ENCODE measurements at regions not wholly inside any gene's neighbourhood (a gene's known extent, or its start where the extent isn't known, plus 50 kb on each side); places are given as distances from the start of the nearest gene placed in this dataset.

DNA sequence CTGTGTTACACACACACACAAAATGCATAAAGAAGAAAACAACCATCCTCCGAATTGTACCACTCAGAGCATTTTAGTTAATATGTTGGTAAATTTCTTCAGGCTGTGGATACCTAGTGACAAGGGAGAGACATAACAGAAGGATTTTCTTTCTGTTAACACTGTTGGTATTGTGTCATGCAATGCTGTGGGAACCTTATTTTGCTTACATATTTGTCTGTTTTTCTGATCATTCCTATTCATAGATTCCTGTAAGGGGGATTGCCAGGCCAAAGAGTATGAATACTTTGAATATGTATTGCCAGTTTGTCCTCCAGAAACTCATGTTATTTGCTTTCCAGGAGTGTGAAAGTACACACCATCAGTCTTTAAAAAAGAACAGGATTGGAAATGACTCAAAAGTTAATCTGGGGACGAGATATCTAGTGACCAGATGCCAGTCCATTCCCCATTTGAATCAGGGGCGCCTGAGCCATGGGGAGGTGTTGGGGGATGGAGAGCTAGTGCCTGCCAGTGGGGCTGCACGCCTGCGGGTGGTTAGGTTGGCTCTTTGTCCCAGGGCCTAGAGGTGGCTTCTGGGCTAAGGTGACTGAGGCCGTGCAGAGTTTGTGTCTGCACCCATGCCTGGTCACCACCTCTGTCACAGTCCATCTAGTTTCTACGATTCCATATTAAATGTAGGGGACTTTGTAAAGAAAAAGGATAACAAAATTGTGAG lies 142.0 kb downstream of the PTPN20 start:
- peaks cover 7% of the 10 kb centered on the region for H3K4me1 Mint-ChIP-seq (ENCODE audit: low read depth)
- peaks cover 38% of the 10 kb centered on the region for H3K27me3 Mint-ChIP-seq (ENCODE audit: insufficient read depth)
- H3K27ac Mint-ChIP-seq = no peak overlapping the region
- DNase-seq = no peak
- no peaks in the 10 kb centered on the region for H3K36me3 Mint-ChIP-seq (ENCODE audit: low read depth)
- no peaks in the 10 kb centered on the region for H3K9me3 Mint-ChIP-seq
- no peak overlapping the region for H3K4me3 Mint-ChIP-seq
- TF ChIP-seq, protein P1, sequence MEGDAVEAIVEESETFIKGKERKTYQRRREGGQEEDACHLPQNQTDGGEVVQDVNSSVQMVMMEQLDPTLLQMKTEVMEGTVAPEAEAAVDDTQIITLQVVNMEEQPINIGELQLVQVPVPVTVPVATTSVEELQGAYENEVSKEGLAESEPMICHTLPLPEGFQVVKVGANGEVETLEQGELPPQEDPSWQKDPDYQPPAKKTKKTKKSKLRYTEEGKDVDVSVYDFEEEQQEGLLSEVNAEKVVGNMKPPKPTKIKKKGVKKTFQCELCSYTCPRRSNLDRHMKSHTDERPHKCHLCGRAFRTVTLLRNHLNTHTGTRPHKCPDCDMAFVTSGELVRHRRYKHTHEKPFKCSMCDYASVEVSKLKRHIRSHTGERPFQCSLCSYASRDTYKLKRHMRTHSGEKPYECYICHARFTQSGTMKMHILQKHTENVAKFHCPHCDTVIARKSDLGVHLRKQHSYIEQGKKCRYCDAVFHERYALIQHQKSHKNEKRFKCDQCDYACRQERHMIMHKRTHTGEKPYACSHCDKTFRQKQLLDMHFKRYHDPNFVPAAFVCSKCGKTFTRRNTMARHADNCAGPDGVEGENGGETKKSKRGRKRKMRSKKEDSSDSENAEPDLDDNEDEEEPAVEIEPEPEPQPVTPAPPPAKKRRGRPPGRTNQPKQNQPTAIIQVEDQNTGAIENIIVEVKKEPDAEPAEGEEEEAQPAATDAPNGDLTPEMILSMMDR (IDR thresholded peaks at IDR 0.05) = no peak

DNA sequence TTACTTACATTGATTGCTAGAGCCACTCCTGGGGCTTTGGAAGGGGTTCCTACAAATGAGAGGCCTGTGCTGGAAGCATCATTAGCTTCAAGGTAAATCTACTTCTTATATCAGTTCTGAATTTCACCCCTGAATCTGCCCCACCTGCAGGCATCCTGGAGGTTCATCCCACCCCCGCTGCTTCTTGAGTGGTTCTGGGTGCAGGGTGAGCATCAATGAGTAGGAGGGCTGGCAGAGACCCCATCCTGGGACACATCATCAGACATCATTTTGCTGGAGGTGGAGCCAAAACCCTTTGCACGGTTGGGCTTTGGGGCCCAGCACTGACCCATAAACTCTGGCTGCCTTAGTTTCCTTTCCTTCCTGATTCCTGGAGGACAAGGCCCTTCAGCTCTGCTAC lies 143.7 kb downstream of the PTPN20 start:
- TF ChIP-seq, protein P1 (IDR thresholded peaks at IDR 0.05) = no peak
- no peaks in the 10 kb centered on the region for H3K9me3 Mint-ChIP-seq
- peaks cover 14% of the 10 kb centered on the region for H3K4me1 Mint-ChIP-seq (ENCODE audit: low read depth)
- H3K36me3 Mint-ChIP-seq (ENCODE audit: low read depth) = no peaks in the 10 kb centered on the region
- H3K4me3 Mint-ChIP-seq = no peak overlapping the region
- H3K27me3 Mint-ChIP-seq (ENCODE audit: insufficient read depth) = peaks cover 43% of the 10 kb centered on the region
- H3K27ac Mint-ChIP-seq = no peak overlapping the region
- no peak for DNase-seq

DNA sequence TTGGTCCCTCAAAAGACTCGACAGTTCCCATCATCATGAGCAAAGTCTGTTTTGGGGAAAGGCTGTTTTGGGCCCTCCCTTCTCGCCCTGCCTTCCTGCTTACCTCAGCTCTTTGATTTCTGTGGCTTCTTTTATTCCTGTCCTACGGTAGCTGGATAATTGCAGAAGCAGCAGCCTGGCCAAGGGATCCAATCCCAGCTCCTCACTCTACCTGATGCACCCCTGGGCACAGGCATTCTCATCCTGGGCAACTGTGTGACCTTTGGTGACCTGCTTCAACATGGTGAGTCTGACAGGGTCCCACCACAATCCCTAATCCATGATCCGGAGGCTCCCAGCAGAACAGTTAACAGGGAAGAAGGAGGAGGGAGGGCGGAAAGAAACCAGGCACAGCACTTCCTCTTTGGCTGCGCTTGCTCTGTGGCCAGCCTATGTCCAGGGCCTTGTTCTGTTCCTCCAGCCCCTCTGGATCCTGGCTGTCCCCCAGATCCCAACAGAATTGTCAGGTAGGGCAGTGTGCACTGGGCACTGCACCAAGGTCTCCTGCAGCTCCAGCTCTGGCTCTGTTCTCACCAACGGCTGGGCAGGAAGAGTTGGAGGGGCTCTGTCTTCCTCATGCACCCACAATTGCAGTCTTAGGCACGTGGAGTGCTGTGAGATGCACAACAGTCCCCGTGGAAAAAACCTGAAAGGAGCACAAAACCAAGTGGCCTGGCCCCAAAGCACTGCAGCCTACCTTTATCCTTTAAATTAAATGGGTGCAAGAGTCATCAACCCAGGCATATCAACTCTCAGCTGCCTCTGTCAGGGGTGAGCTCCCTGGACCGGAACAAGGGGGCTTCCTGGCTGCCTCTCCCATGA lies 144.4 kb downstream of the PTPN20 start:
- no peaks in the 10 kb centered on the region for H3K36me3 Mint-ChIP-seq (ENCODE audit: low read depth)
- H3K4me3 Mint-ChIP-seq = no peak overlapping the region
- H3K9me3 Mint-ChIP-seq = no peaks in the 10 kb centered on the region
- H3K27ac Mint-ChIP-seq = no peak overlapping the region
- H3K4me1 Mint-ChIP-seq (ENCODE audit: low read depth) = peaks cover 14% of the 10 kb centered on the region
- TF ChIP-seq, protein P1 (IDR thresholded peaks at IDR 0.05) = no peak
- no peak for DNase-seq
- peaks cover 46% of the 10 kb centered on the region for H3K27me3 Mint-ChIP-seq (ENCODE audit: insufficient read depth)

DNA sequence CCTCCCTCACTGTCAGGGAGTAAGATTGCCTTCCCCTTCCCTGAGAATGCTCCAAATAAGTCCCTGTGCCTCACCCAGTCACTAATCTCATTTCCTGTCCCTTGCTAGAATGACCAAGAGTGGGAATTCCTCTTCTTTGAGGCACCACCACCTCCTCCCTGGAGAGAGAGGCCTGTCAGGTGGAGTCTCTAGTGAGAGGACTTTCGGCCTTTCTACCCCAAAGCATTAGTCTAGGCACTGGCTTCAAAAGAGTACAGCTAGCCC lies 145.0 kb downstream of the PTPN20 start:
- Mint-ChIP-seq H3K4me1 (ENCODE audit: low read depth) (peaks cover 14% of the 10 kb centered on the region), H3K36me3 (ENCODE audit: low read depth) (no peaks in the 10 kb centered on the region), H3K9me3 (no peaks in the 10 kb centered on the region), H3K27me3 (ENCODE audit: insufficient read depth) (peaks cover 50% of the 10 kb centered on the region), H3K27ac (no peak overlapping the region), H3K4me3 (no peak overlapping the region)
- TF ChIP-seq, protein P1 (IDR thresholded peaks at IDR 0.05) = no peak
- DNase-seq = no peak

DNA sequence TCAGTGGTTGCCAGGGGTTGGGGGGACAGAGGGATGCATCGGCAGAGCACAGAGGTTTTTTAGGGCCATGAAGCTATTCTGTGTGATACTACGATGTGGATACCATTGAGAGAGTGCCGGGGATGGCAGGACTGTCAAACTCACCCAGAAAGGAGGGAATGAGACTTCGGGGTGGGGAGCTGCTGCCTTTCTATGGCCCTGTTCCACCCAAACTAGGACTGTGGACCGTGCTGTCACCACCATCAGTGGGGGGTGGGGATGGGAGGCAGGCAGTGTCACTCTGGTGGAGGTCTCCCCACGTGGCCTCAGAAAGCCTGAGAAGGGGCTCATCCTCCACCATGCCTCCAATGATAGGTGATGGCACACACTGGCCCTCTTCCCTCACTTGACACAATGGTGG lies 146.2 kb downstream of the PTPN20 start:
- H3K9me3 Mint-ChIP-seq = no peaks in the 10 kb centered on the region
- peaks cover 51% of the 10 kb centered on the region for H3K27me3 Mint-ChIP-seq (ENCODE audit: insufficient read depth)
- TF ChIP-seq, protein P1 (IDR thresholded peaks at IDR 0.05) = no peak

More for the DNA sequence above, 146.2 kb downstream of the PTPN20 start:
- no peak for DNase-seq
- H3K4me3 Mint-ChIP-seq = no peak overlapping the region
- H3K36me3 Mint-ChIP-seq (ENCODE audit: low read depth) = no peaks in the 10 kb centered on the region
- no peak overlapping the region for H3K27ac Mint-ChIP-seq
- peaks cover 17% of the 10 kb centered on the region for H3K4me1 Mint-ChIP-seq (ENCODE audit: low read depth)
